COR-L47 (cell line): ENCODE measurements at regions not wholly inside any gene's neighbourhood (a gene's known extent, or its start where the extent isn't known, plus 50 kb on each side); places are given as distances from the start of the nearest gene placed in this dataset.
A peak's percentile ranks its signal among the peaks of the same experiment; 100 is the strongest.

Experiments used
- DNase-seq: peaks from one replicate; lab custom pipeline; 2025; lab: John Stamatoyannopoulos, UW

DNA sequence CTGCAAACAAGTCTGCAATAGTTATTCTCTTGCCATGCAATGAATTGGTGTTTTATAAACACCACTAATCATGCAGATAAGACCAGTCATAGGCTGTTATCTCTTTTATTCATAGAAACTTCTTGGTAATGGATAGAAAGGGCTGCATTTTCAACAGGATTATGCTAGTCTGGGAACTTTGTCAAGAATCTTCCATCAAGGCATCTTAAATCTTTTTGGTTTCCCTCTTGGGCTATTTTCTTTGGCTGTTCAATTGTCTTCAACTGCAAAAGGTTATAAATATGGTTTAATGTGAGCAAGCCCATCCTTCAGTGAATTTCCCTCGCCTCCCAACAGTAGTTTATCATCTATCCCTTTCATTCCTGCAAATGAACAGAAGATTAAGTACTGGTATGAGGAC lies 59.0 kb upstream of the MINAR1 start:
- no peak for DNase-seq

DNA sequence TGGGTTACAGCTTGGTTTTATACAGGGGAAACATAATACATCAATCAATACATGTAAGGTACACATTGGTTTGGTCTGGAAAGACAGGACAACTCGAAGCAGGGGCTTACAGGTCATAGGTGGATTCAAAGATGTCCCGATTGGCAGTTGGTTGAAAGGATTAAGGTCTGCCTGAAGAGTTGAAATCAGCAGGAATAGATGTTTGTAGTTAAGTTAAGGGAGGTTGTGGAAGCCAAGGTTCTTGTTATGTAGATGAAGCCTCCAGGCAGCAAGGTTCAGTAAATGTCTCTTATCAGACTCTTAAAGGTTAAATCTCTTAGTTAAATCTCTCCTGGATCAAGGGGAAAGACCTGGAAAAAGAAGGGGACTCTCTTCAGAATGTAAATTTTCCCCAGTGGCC lies 58.4 kb upstream of the MINAR1 start:
- DNase-seq, result no peak

DNA sequence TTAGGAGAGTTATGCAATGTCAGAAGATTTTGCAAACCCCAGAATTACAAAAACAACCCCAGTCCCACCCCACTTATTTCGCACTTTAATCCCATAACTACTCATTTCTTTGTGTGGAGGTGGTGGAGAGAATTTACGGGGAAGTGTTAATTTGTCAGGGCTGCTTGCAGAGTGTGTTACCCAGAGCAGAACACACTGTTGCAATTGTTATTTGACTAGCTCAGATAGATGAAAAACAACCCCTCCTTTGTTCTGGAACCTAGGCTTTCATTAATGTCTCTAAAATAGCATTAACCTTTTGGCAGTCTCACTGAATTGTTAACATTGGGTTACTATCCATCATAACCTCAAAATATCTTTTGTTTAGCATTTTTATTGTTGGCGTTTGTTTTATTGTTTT lies 55.8 kb upstream of the MINAR1 start:
- no peak for DNase-seq

DNA sequence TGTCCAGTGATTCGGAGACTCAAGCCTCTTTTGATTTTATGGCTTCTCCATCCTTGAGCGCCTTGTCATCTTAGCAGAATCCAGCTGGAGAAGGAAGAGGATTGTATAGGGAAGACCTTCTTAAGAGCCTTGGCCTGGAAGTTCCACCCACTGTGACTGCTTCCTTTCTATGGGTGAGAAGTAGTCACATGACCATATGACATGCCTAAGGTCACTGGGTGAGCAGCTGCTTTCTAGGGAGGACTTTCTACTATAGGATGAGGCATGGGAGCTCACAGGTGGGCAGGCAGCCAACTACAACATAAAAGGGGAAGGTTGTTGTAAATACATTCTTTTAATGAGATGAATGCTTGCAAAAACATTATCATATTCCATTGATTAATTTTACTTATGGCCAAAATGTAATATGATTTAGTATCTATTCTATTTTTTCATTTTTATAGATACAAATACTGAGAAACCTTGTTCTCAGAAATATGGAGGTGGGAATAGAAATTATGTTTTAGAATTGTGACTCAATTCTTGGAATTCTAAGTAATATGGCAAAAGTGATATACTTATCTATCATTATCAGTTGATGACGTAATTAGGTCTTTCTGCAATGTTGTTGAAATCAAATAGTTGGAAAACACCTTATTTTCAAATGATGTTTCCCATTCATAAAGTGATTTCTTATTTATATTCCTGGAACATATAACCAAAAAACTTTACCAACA lies 53.6 kb upstream of the MINAR1 start:
- no peak for DNase-seq

DNA sequence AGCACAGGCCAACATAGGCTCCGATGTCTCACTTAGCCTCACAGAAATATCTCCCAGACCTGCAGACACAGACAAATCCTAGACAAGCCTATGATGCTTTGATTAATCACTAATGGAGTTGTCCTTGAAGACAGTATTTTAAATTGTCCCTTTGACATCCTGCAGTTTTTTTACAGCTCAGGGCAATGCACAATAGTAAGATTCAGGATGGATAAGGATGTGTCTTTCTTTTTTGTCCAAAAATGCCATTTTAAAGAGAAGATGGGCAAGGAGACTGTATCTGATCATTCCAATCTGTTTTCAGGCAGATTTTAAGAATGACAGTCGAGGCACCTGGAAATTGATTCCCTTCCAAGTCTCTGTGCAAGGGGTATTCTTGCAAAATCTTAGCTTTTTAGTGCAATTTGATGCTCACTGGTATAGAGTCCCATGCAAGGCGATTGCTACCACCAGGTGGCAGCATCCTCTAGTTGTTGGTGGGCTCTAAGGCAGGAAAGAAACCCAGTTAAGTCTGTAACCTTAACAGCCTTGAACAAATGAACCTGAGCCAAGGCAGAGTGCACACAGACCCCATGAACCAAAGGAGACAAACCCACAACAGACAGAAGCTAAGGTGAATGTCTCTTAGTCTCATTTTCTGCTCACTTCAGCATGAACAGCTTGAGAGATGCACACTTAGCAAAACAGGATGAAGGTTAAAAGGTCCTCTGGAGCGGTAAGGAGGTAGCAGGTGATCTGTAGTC lies 51.2 kb upstream of the MINAR1 start:
- DNase-seq, result peak; percentile 70

DNA sequence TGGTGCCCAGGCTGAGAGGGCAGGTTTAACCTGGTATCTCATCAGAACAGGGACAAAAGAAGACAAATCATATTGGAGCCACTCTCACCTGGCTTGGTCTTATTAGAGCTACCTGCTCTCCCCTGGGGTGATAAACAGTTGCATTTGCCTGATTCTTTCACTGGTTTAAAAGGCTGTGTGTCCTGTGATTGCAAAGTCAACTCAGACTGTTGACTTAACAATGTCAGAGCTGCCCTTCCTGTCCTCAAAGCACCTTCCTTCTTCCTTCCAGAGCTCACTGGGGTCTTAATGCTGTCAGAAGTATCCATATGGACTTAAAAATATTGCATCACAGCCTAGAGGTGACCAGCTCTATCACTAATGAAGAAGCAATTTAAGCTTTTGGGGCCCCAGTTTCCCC lies 50.5 kb upstream of the MINAR1 start:
- peak; percentile 24 for DNase-seq
